ENCODE measurements at regions not wholly inside any gene's neighbourhood (a gene's known extent, or its start where the extent isn't known, plus 50 kb on each side); places are given as distances from the start of the nearest gene placed in this dataset.

- H3K27ac Mint-ChIP-seq = no peak overlapping the region
- H3K9me3 Mint-ChIP-seq = peaks cover 5 to 25% (median 14%) of the 10 kb centered on the region in 7 donors
- no peak for DNase-seq
- peaks cover 0 to 9% (median 0%) of the 10 kb centered on the region in 3 donors for H3K27me3 Mint-ChIP-seq
- H3K4me3 Mint-ChIP-seq = no peak overlapping the region
- no peak for ATAC-seq (ENCODE audit: low read depth in 2 of 2)
- peaks cover 0 to 8% of the 10 kb centered on the region in 2 donors for H3K36me3 Mint-ChIP-seq
- H3K4me1 Mint-ChIP-seq = no peaks in the 10 kb centered on the region
These were observed 79.2 kb upstream of the ETS2 start for GRCh38 chr21:38726482-38726881.

GRCh38 chr21:38729291-38729690 is 76.4 kb upstream of the ETS2 start:
- DNase-seq (no peak), ATAC-seq (ENCODE audit: low read depth in 2 of 2) (no peak)
- Mint-ChIP-seq H3K27me3 (peaks cover 4 to 15% (median 6%) of the 10 kb centered on the region in 3 donors), H3K27ac (no peak overlapping the region), H3K9me3 (peaks cover 5 to 24% (median 14%) of the 10 kb centered on the region in 7 donors), H3K4me3 (no peak overlapping the region), H3K36me3 (peaks cover 0 to 7% of the 10 kb centered on the region in 2 donors), H3K4me1 (peaks cover 5 to 6% (median 5%) of the 10 kb centered on the region in 3 donors)

GRCh38 chr21:38729754-38730379 is 75.9 kb upstream of the ETS2 start:
- DNase-seq (no peak), ATAC-seq (ENCODE audit: low read depth in 2 of 2) (no peak)
- Mint-ChIP-seq H3K27me3 (peaks cover 5 to 18% (median 10%) of the 10 kb centered on the region in 3 donors), H3K9me3 (peaks cover 0 to 18% (median 8%) of the 10 kb centered on the region in 7 donors), H3K36me3 (peaks cover 0 to 1% of the 10 kb centered on the region in 2 donors), H3K27ac (peak overlapping the region in 1 of 6 donors; percentile 18), H3K4me1 (peaks cover 6 to 9% (median 8%) of the 10 kb centered on the region in 3 donors), H3K4me3 (no peak overlapping the region)

GRCh38 chr21:38733972-38734546 is 71.7 kb upstream of the ETS2 start:
- ATAC-seq (ENCODE audit: low read depth in 2 of 2) (peak; percentile 35 to 64), DNase-seq (peak; percentile 51)
- H3K4me1 Mint-ChIP-seq = peaks cover 6 to 9% (median 8%) of the 10 kb centered on the region in 3 donors
- peak overlapping the region in 2 of 6 donors; percentile 49 to 81 for H3K27ac Mint-ChIP-seq
- no peaks in the 10 kb centered on the region for H3K36me3 Mint-ChIP-seq
- H3K4me3 Mint-ChIP-seq = peak overlapping the region; percentile 66 to 92 (median 84)
- peaks cover 13 to 23% (median 23%) of the 10 kb centered on the region in 3 donors for H3K27me3 Mint-ChIP-seq
- peaks cover 0 to 5% (median 2%) of the 10 kb centered on the region in 7 donors for H3K9me3 Mint-ChIP-seq

GRCh38 chr21:38734646-38735365 is 70.9 kb upstream of the ETS2 start:
- H3K9me3 Mint-ChIP-seq = peaks cover 0 to 5% (median 2%) of the 10 kb centered on the region in 7 donors
- peak overlapping the region; percentile 66 to 92 (median 84) for H3K4me3 Mint-ChIP-seq
- DNase-seq = no peak

GRCh38 chr21:38735626-38736206 is 70.0 kb upstream of the ETS2 start:
- peaks cover 0 to 5% (median 2%) of the 10 kb centered on the region in 7 donors for H3K9me3 Mint-ChIP-seq
- peaks cover 6 to 9% (median 8%) of the 10 kb centered on the region in 3 donors for H3K4me1 Mint-ChIP-seq
- peaks cover 13 to 23% (median 23%) of the 10 kb centered on the region in 3 donors for H3K27me3 Mint-ChIP-seq
- ATAC-seq (ENCODE audit: low read depth in 2 of 2) = no peak
- DNase-seq = no peak
- no peak overlapping the region for H3K27ac Mint-ChIP-seq
- no peaks in the 10 kb centered on the region for H3K36me3 Mint-ChIP-seq
- no peak overlapping the region for H3K4me3 Mint-ChIP-seq

More at GRCh38 chr21:38734646-38735365, 70.9 kb upstream of the ETS2 start:
- H3K27me3 Mint-ChIP-seq = peaks cover 13 to 23% (median 23%) of the 10 kb centered on the region in 3 donors
- no peaks in the 10 kb centered on the region for H3K36me3 Mint-ChIP-seq
- no peak for ATAC-seq (ENCODE audit: low read depth in 2 of 2)
- peaks cover 6 to 9% (median 8%) of the 10 kb centered on the region in 3 donors for H3K4me1 Mint-ChIP-seq
- peak overlapping the region in 1 of 6 donors; percentile 49 for H3K27ac Mint-ChIP-seq

- Mint-ChIP-seq H3K4me1 (peaks cover 5 to 14% (median 6%) of the 10 kb centered on the region in 3 donors), H3K4me3 (no peak overlapping the region), H3K27me3 (peaks cover 12 to 23% (median 13%) of the 10 kb centered on the region in 3 donors), H3K9me3 (peaks cover 0 to 5% (median 2%) of the 10 kb centered on the region in 7 donors), H3K27ac (no peak overlapping the region), H3K36me3 (no peaks in the 10 kb centered on the region)
- ATAC-seq (ENCODE audit: low read depth in 2 of 2) (no peak), DNase-seq (no peak)
These were observed 65.6 kb upstream of the ETS2 start for GRCh38 chr21:38740090-38740489.

- peak overlapping the region in 1 of 6 donors; percentile 6 for H3K27ac Mint-ChIP-seq
- H3K4me3 Mint-ChIP-seq = no peak overlapping the region
- ATAC-seq (ENCODE audit: low read depth in 2 of 2) = no peak
- H3K4me1 Mint-ChIP-seq = peaks cover 5 to 14% (median 6%) of the 10 kb centered on the region in 3 donors
- no peak for DNase-seq
- H3K9me3 Mint-ChIP-seq = peaks cover 0 to 5% (median 2%) of the 10 kb centered on the region in 7 donors
- H3K36me3 Mint-ChIP-seq = no peaks in the 10 kb centered on the region
- peaks cover 1 to 11% (median 10%) of the 10 kb centered on the region in 3 donors for H3K27me3 Mint-ChIP-seq
These were observed 64.4 kb upstream of the ETS2 start for GRCh38 chr21:38741092-38741949.

GRCh38 chr21:38741950-38742256 is 63.8 kb upstream of the ETS2 start:
- ATAC-seq (ENCODE audit: low read depth in 2 of 2) (no peak), DNase-seq (no peak)
- Mint-ChIP-seq H3K9me3 (peaks cover 0 to 5% (median 3%) of the 10 kb centered on the region in 7 donors), H3K4me3 (no peak overlapping the region), H3K27me3 (peaks cover 0 to 16% (median 13%) of the 10 kb centered on the region in 3 donors), H3K4me1 (peaks cover 5 to 14% (median 6%) of the 10 kb centered on the region in 3 donors), H3K27ac (no peak overlapping the region), H3K36me3 (no peaks in the 10 kb centered on the region)

- Mint-ChIP-seq H3K36me3 (no peaks in the 10 kb centered on the region), H3K4me1 (peaks cover 5 to 14% (median 6%) of the 10 kb centered on the region in 3 donors), H3K27ac (no peak overlapping the region), H3K4me3 (no peak overlapping the region), H3K27me3 (peaks cover 0 to 24% (median 20%) of the 10 kb centered on the region in 3 donors), H3K9me3 (peaks cover 0 to 5% (median 2%) of the 10 kb centered on the region in 7 donors)
- ATAC-seq (ENCODE audit: low read depth in 2 of 2) (no peak), DNase-seq (no peak)
These were observed 63.0 kb upstream of the ETS2 start for GRCh38 chr21:38742580-38743260.

- Mint-ChIP-seq H3K9me3 (peaks cover 0 to 4% (median 0%) of the 10 kb centered on the region in 7 donors), H3K4me1 (peaks cover 5 to 14% (median 6%) of the 10 kb centered on the region in 3 donors), H3K36me3 (no peaks in the 10 kb centered on the region), H3K27ac (peak overlapping the region in 1 of 6 donors; percentile 50), H3K27me3 (peaks cover 0 to 34% (median 20%) of the 10 kb centered on the region in 3 donors), H3K4me3 (peak overlapping the region in 1 of 8 donors; percentile 58)
- DNase-seq = no peak
- no peak for ATAC-seq (ENCODE audit: low read depth in 2 of 2)
These were observed 61.8 kb upstream of the ETS2 start for GRCh38 chr21:38743772-38744529.

All from naive B cell (primary cell).